GM19372 (cell line): ENCODE measurements at regions not wholly inside any gene's neighbourhood (a gene's known extent, or its start where the extent isn't known, plus 50 kb on each side); places are given as distances from the start of the nearest gene placed in this dataset.
"Not testable (repeated sequence)": the region's sequence is repeated elsewhere in the genome, so short reads cannot be mapped to it uniquely, and the experiment has no call there.

Experiments used
- ATAC-seq: cut with Tn5 transposase; IDR thresholded peaks from one replicate; pipeline ENCODE4 v1.9.1; 2021; ENCODE audit warnings: mild to moderate bottlenecking, low read depth, moderate library complexity; ENCODE audit not compliant: unreplicated experiment

DNA sequence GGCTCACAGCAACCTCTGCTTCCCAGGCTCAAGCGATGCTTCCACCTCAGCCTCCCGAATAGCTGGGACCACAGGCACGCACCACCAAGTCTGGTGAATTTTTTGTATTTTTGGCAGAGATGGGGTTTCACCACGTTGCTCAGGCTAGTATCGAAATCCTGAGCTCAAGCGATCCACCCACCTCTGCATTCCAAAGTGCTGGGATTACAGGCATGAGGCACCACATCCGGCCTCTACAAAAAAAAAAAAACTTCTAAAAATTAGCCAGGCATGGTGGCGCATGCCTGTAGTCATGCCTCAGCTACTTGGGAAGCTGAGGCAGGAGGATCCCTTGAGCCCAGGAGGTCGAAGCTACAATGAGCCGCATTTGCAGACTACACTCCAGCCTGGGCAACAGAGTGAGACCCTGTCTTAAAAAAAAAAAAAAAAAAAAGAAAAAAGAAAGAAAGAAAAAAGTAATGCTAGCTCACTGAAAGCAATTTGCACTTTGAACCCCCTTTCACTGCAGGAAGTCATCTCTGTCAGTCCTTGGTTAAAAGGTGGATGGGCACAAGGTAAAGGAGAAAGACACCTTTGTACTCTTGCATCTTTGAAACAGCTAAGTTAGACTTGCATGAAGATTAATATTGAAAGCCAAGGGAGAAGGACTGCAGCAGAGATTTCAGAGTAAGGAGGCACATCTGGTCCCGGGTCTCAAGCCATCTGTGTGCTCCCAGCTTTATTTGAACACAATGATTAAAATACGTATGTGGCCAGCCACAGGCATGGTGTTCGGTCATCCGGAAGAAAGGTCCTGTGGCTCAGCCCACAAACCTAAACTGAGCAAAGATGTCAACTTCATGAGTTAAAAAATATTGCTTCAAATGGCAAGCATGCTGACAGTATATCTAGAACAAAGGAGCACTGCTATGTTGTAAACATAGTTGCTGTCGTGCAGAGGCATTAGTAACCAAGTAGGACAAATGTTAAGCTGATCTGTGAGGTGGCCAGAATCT lies 103.8 kb upstream of the HMGA2 start:
- ATAC-seq, result no peak

DNA sequence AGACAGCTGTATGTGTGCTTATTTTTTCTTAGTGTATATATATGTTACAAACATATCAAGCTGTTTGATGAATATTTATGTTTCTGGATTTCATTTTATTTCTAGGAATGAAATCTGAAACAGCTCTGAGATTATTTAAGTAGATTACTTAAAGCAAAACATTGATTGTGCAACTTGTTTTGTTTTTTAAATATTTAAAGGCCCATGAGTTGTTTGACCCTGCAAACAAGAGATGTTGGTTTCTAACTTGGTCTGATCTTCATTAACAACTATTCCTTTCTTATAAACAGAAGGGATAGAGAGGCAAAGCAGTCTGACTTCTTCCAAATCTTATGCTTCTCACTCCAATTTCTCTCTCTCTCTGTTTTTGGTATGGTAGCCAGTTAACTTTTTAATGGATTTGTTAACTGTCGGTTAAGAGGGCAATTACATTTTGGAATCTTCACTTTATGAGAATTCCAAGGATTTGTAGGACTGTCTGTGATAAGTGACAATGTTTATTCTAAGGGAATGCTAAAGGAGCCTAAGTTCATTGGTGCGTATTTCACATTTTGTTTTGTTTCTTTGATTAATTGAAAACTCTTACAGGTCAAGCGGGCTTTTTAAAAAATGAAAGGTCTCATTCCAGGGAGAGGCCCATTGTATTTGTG lies 102.6 kb upstream of the HMGA2 start:
- ATAC-seq, result no peak

- ATAC-seq, result no peak
Measured at GRCh38 chr12:65725376-65725775, 98.9 kb upstream of the HMGA2 start.

DNA sequence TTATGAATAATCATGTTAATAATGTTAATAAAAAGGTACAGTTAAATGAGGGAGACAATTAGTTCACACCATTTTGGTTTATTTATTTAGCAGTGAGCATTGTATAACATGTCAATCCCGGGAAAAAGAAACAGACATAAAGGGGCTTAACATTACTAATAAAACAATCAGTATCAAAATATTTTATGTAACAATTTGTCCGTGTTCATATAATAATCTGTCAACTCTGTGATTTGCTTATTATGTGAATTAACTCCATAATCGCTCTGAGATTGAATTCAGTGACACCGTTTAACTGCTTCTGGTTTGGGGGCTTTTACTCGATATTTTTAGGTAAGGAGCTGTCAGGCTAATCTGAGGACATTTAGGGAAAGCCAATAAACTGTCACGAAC lies 95.8 kb upstream of the HMGA2 start:
- no peak for ATAC-seq

- no peak for ATAC-seq
Measured at GRCh38 chr12:65728848-65729793, 95.2 kb upstream of the HMGA2 start.

DNA sequence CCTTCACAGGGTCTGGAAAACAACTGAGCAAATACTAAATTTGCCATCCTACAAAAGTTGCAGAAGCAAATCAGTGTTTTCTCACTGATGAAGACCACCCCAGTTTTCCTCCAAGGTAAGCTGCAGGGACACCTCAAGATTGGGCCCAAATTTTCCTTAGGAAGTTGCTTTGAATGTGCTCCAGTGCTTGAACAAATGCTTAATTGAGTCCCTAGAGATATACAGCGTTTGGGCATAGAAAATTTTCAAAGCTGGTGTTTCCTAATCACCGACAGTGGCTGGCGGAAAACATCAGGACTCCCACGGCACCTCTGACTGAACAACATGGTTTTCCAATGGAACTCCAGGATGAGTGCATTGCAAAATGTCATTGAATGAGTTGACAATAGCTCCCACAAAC lies 92.5 kb upstream of the HMGA2 start:
- no peak for ATAC-seq

DNA sequence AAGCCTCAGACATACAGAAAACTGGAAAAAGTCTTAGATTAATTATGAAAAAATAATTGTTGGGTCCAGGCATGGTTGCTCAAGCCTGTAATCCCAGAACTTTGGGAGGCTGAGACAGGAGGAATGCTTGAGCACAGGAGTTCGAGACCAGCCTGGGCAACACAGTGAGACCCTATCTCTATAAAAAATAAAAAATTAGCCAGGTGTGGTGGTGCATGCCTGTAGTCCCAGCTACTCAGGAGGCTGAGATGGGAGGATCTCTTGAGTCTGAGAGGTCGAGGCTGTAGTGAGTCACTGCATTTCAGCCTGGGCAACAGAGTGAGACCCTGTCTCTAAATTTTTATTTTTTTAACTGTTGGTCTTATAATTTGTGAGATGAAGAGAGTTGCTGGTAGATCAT lies 90.6 kb upstream of the HMGA2 start:
- ATAC-seq, result not testable (repeated sequence)

DNA sequence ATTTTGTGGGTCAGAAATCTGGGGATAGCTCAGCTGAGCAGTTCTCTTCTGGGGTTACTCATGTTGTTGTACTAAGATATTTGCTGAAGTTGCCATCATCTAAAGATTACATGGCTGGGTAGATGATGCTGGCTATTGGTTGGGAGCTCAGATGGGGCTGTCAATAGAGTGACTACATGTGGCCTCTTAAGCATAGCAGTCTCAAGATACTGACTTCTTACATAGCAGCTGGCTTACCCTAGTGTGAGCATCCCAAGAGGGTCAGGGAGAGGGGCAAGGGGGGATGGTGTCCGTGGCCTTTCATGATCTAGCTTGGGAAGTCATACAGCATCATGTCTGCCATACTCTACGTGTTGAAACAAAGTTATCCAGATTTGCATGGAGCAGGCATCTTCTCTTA lies 90.1 kb upstream of the HMGA2 start:
- no peak for ATAC-seq

DNA sequence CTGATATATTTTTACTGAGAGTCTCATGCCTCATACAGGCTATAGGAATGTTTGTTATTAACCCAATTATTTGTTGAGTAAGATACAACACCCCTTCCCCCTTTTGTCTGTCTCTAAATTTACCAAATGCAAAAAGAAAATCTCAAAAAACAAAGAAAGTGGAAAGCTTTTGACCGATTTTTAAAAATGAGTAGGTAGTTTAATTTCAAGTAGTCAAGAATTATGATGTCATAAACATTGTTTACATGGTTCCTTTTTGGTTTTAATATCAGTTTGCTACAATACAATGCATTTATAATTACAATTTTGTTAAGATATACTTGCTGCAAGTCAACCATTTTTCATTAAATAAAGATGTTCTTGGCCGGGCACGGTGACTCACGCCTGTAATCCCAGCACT lies 84.7 kb upstream of the HMGA2 start:
- no peak for ATAC-seq

- peak; percentile 2 for ATAC-seq
Measured at GRCh38 chr12:65740506-65740872, 83.8 kb upstream of the HMGA2 start.

DNA sequence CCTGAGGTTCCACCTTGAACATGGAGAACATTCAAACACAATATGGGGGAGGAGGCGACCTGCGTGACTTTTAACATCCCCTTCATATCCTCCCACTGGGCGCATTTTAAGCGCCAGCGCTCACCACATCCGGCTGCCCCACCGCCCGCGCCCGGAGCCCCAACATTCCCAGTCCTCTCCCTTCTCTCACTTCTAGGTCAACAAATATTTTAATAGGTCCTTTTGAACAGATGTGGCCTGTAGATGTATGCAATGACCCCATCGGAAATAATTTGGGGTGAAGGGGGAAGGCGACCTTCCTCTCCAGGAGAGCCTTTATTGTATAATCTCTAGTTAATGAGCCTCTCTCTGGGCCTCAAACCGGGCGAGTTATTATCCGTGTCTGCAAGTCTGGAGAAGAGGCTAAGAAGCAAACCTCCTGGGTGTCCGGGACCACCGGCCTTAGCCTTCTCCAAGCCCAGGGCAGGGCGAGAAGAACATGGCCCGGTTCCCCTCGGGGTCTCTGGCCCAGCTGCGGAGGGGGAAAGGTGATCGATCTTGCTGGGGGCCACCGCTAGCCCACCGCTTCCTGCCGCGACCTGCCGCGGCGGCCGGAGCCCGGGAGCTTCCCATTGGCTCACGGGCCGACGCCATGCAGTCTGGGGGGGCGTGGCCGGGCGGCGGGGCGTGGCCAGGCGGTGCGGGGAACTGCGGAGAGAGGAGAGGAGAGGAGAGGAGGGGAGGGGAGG lies 83.2 kb upstream of the HMGA2 start:
- ATAC-seq, result peak; percentile 69

GRCh38 chr12:65741656-65742017 lies 82.6 kb upstream of the HMGA2 start:
- ATAC-seq, result peak; percentile 12

DNA sequence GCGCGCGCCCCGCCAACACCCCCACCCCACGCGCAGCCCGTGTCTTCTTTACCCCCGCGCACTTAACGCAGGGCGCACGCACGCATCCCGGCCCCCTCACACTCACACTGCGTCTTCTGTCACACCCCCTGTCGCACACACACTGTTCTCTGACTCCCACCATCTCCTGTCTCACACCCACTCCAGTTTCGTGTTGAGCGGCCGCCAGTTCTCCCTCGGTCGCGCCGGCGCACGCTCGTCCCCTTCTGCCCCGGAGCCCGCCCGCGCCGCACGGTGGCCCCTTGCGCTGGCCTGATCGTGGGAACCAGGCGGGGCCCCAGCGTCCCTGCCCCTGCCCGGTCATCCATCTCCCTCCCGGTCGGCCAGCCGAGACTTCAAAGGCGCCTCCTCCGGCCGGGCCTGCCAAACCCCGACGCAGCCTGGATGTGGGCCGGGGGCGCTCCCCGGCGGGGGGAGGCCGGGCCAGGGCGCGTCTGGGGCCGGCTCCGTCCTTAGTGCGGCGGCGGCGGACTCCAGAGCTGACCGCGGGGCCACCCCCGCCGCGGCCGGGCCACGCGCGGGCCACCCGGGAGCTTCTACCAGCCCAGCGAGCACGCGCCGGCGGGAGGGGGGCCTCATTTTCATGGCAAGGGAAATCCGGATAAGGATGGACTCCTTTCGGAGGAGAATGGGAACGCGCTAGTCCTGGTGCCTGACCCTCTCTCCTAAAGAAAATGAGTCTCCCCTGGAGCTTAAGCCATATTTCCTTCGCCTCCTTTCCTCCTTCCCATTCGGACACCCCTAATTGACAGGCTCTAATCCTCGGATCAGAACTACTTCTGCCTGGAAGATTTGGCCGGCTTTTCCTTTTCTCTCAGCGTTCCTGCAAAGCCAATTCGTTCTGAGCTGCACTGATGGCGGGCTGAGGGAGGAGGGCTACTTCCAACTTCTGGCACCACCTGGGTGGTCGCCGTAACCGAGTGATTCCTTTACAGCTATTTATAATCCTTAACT lies 82.0 kb upstream of the HMGA2 start:
- ATAC-seq, result peak; percentile 37

DNA sequence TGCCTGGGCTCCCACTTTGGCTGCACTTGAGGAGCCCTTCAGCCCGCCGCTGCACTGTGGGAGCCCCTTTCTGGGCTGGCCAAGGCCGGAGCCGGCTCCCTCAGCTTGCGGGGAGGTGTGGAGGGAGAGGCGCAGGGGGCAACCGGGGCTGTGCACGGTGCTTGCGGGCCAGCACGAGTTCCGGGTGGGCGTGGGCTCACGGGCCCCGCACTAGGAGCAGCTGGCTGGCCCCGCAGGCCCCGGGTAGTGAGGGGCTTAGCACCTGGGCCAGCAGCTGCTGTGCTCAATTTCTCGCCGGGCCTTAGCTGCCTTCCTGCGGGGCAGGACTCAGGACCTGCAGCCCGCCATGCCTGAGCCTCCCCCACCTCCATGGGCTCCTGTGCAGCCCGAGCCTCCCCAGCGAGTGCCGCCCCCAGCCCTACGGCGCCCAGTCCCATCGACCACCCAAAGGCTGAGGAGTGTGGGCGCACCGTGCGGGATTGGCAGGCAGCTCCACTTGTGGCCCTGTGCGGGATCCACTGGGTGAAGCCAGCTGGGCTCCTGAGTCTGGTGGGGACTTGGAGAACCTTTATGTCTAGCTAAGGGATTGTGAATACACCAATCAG lies 79.9 kb upstream of the HMGA2 start:
- not testable (repeated sequence) for ATAC-seq

GRCh38 chr12:65747338-65747737 lies 76.9 kb upstream of the HMGA2 start:
- ATAC-seq, result no peak

GRCh38 chr12:65748332-65748731 lies 76.0 kb upstream of the HMGA2 start:
- no peak for ATAC-seq

GRCh38 chr12:65754290-65754689 lies 70.0 kb upstream of the HMGA2 start:
- no peak for ATAC-seq

DNA sequence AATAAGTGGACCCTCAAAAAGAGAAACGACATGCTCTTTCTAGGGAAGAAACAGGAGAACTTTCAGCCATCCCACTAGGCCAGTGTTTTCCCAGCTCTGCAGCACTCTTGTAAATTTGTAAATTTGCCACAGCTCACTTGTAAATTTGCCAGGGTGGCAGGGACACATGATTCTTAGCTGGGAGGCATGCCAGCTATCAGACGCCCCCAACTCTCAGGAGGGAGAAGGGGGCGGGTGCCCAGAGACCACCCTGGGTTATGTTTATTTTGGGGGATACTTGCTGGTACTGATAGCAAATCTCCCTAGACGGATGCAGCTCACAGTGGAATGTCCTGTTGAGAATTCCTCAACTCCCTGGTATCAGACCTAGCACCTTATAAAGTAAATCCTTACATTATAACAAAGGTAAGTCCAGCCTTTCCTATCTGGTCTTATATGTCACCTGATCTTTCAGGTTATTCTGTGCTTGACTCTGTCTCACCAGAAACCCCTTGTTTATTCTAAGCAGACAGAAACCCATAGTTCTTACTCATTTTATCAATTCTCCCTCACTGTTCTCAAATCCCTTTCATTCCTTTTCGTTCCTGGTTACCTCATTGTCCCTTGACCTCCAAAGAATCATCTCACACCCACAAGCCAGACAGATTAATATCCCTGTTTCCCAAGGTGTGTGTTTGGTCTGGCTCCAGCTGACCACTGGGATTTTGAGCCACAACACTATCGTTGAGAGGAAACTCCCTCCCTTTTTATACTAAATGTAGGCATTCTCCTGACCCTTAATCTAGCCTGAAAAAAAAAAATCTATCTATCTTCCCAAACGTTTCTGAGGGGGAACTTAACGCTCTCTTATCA lies 69.3 kb upstream of the HMGA2 start:
- no peak for ATAC-seq
